HEK293T (cell line): ENCODE measurements at regions not wholly inside any gene's neighbourhood (a gene's known extent, or its start where the extent isn't known, plus 50 kb on each side); places are given as distances from the start of the nearest gene placed in this dataset.
A peak's percentile ranks its signal among the peaks of the same experiment; 100 is the strongest.

Experiments used
- CTCF ChIA-PET: fragments of 350-600 bp; formaldehyde crosslinking; extraction: SDS; loops from one replicate; lab custom pipeline; 2021; ENCODE audit warnings: antibody characterized with exemption, inconsistent platforms; lab: Yijun Ruan, JAX
- POLR2A ChIA-PET: fragments of 350-600 bp; formaldehyde crosslinking; extraction: SDS; loops from one replicate; lab custom pipeline; 2020; ENCODE audit warnings: antibody characterized with exemption, inconsistent platforms; lab: Yijun Ruan, JAX
- DNase-seq: peaks from one replicate; pipeline ENCODE4 v3.0.0; 2012; ENCODE audit warnings: mixed read lengths; ENCODE audit errors: extremely low spot score
- ARNT ChIP-seq: fragments of 450-650 bp; IDR thresholded peaks from 2 replicates; pipeline ENCODE4 v1.6.1; 2017; ENCODE audit warnings: mild to moderate bottlenecking
- BHLHE40 ChIP-seq: fragments of 450-650 bp; IDR thresholded peaks from 2 replicates; pipeline ENCODE4 v1.6.1; 2016; ENCODE audit warnings: mild to moderate bottlenecking, moderate library complexity, borderline replicate concordance
- CTBP1 ChIP-seq: fragments of 450-650 bp; IDR thresholded peaks from 2 replicates; pipeline ENCODE4 v1.6.1; 2016; ENCODE audit warnings: borderline replicate concordance
- ELF4 ChIP-seq: fragments of 450-650 bp; IDR thresholded peaks from 2 replicates; pipeline ENCODE4 v1.6.1; 2017; ENCODE audit warnings: antibody characterized with exemption
- FOXA1 ChIP-seq: fragments of 450-650 bp; IDR thresholded peaks from 2 replicates; pipeline ENCODE4 v1.6.1; 2016; ENCODE audit warnings: mild to moderate bottlenecking
- FOXK2 ChIP-seq: fragments of 450-650 bp; IDR thresholded peaks from 2 replicates; pipeline ENCODE4 v1.6.1; 2016; ENCODE audit warnings: mild to moderate bottlenecking
- FOXM1 ChIP-seq: fragments of 450-650 bp; IDR thresholded peaks from 2 replicates; pipeline ENCODE4 v1.6.1; 2017; ENCODE audit warnings: mild to moderate bottlenecking, borderline replicate concordance
- HDGF ChIP-seq: fragments of 450-650 bp; IDR thresholded peaks from 2 replicates; pipeline ENCODE4 v1.6.1; 2017; ENCODE audit warnings: antibody characterized with exemption, borderline replicate concordance
- L3MBTL2 ChIP-seq: fragments of 450-650 bp; conservative IDR thresholded peaks from 2 replicates; pipeline ENCODE4 v1.6.1; 2016; ENCODE audit warnings: mild to moderate bottlenecking
- LEF1 ChIP-seq: fragments of 450-650 bp; IDR thresholded peaks from 2 replicates; pipeline ENCODE4 v1.6.1; 2017; ENCODE audit warnings: mild to moderate bottlenecking, borderline replicate concordance
- NFRKB ChIP-seq: fragments of 450-650 bp; IDR thresholded peaks from 2 replicates; pipeline ENCODE4 v1.6.1; 2016; ENCODE audit warnings: mild to moderate bottlenecking, moderate library complexity
- PKNOX1 ChIP-seq: fragments of 450-650 bp; IDR thresholded peaks from 2 replicates; pipeline ENCODE4 v1.6.1; 2016
- SP1 ChIP-seq: fragments of 450-650 bp; IDR thresholded peaks from 2 replicates; pipeline ENCODE4 v1.6.1; 2017
- SUZ12 ChIP-seq: fragments of 450-650 bp; IDR thresholded peaks from 2 replicates; pipeline ENCODE4 v1.6.1; 2016; ENCODE audit warnings: mild to moderate bottlenecking
- TARDBP ChIP-seq: fragments of 450-650 bp; IDR thresholded peaks from 2 replicates; pipeline ENCODE4 v1.6.1; 2016
- ZNF384 ChIP-seq: fragments of 450-650 bp; IDR thresholded peaks from 2 replicates; pipeline ENCODE4 v1.6.1; 2016

- no peak for DNase-seq
- ChIA-PET CTCF (no interaction called here), POLR2A (no interaction called here)
- TF ChIP-seq SP1 (no peak), HDGF (no peak), FOXK2 (no peak), PKNOX1 (peak; percentile 36; the same call in 1 of the 2 replicates), ZNF384 (no peak), SUZ12 (no peak), ARNT (no peak)
These were observed 395.7 kb downstream of the TMEM161B start for GRCh38 chr5:87872986-87873385.

DNA sequence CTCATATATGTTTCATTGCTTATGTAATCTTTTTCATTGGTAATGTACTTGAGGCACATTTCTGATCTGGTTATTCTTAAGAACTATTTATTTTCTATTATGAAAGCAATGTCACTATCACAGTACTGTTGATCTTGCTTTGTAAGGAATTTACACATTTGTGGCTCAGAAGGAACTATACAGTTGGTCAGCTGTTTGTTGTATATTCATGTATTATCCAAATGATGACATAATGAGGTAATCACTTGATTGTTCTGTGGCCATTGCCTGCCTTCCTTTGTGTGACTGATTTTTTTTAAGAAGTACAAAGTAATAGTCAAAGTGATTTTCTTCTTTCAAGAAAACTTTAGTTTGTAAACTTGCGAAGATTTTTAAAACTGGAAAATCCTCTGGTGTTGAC, 399.9 kb downstream of the TMEM161B start:
- CTCF ChIA-PET: no interaction called here
- TF ChIP-seq NFRKB (no peak), ZNF384 (no peak), SUZ12 (no peak), FOXA1 (no peak), CTBP1 (no peak), BHLHE40 (no peak), ARNT (no peak), L3MBTL2 (no peak), SP1 (no peak)
- no peak for DNase-seq
- POLR2A ChIA-PET: no interaction called here

DNA sequence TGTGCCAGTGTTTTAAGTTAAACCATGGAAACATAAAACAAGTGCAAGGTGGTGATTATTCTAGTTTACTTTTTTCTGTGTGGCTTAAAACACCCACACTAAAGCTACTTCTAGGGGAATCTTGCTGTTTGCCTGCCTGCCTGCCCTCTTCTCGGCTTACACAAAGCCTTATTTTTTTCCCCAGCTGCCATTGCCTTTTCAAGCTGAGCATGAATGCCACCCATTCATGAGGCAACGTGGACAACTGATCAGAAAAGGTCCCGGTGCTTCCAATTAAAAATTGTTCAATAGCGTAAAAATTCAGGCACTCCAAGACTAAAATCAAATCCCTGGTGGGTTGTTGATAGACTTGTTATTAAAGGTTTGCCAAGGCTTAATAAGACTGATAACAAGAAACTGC, 401.4 kb downstream of the TMEM161B start:
- no peak for DNase-seq
- ChIA-PET CTCF (no interaction called here), POLR2A (no interaction called here)
- TF ChIP-seq LEF1 (no peak), NFRKB (no peak)

- TF ChIP-seq ZNF384 (no peak), FOXA1 (no peak), SUZ12 (no peak), LEF1 (no peak), SP1 (no peak), FOXK2 (no peak), CTBP1 (no peak), ELF4 (no peak), PKNOX1 (no peak)
- ChIA-PET CTCF (interaction anchor here (0.7 kb wide), 1 partner anchor 38 kb away, joined by 3 read pairs; no protein-coding TSS in a partner anchor), POLR2A (no interaction called here)
- no peak for DNase-seq
These were observed 415.1 kb downstream of the TMEM161B start for GRCh38 chr5:87853541-87853940.

GRCh38 chr5:87851603-87852002, 417.0 kb downstream of the TMEM161B start:
- POLR2A ChIA-PET: no interaction called here
- DNase-seq: no peak
- CTCF ChIA-PET: no interaction called here
- TF ChIP-seq L3MBTL2: no peak
- TF ChIP-seq FOXM1: no peak
- no peak for TF ChIP-seq BHLHE40
- no peak for TF ChIP-seq ELF4
- TF ChIP-seq CTBP1: no peak
- no peak for TF ChIP-seq TARDBP
- no peak for TF ChIP-seq NFRKB
- no peak for TF ChIP-seq PKNOX1
- TF ChIP-seq HDGF: no peak
- no peak for TF ChIP-seq FOXK2

DNA sequence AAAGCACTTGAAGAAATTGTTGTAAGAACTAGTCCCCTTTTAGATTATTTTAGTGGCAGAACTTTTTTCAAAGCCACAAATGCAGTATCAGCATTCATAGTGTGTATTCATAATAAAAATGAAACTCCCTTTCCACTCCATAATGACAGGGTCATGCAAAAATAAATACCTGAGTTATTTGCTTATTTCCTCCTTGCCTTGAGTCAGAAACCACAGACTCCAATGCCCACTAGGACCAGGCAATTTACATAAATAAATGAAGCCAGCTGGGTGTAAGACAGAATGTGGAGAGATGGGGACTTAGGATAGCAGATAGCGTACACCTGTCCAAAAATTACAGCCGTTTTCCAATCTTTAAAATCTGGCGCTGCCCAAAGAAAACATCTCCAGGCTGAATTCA, 417.8 kb downstream of the TMEM161B start:
- no peak for DNase-seq
- ChIA-PET POLR2A (no interaction called here), CTCF (no interaction called here)
- TF ChIP-seq HDGF (no peak), SUZ12 (no peak), LEF1 (no peak), L3MBTL2 (no peak), FOXA1 (no peak), SP1 (no peak), BHLHE40 (no peak), CTBP1 (no peak), ZNF384 (no peak), NFRKB (no peak), TARDBP (no peak), ELF4 (no peak), FOXK2 (no peak), PKNOX1 (no peak), FOXM1 (no peak), ARNT (no peak)

DNA sequence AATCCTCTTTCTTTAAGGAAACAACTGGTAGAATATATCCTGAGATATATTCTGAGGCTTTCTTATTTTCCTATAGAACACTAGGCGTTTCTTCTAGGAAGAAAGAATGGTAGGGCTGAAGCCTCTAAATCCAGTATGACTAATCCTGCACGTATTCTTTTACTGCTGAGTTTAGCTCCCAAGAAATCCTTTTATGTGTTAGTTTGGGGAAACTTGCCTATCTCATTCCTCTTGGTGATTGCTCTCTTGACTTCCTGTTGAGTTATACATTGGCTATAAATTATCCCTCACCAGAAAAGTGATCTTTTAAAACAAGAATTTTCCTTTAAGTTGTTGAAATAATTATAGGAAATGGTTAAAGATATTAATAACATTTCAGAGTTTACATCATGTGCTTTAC, 422.9 kb downstream of the TMEM161B start:
- TF ChIP-seq FOXK2 (no peak), PKNOX1 (no peak), SP1 (no peak), BHLHE40 (no peak)
- CTCF ChIA-PET: interaction anchor here (1.5 kb wide), 1 partner anchor 64 kb away, joined by 3 read pairs; no protein-coding TSS in a partner anchor
- POLR2A ChIA-PET: interaction anchor here (0.8 kb wide), 1 partner anchor 829 kb away, joined by 5 read pairs; no protein-coding TSS in a partner anchor
- no peak for DNase-seq
